OCI-M1 (cell line): ENCODE measurements at regions not wholly inside any gene's neighbourhood (a gene's known extent, or its start where the extent isn't known, plus 50 kb on each side); places are given as distances from the start of the nearest gene placed in this dataset.

Source experiments
- DNase-seq: peaks from one replicate; lab custom pipeline; 2025; lab: John Stamatoyannopoulos, UW

GRCh38 chr11:8740129-8740528, 57.5 kb downstream of the RPL27A start:
- DNase-seq, result no peak

- DNase-seq, result no peak
Observed at GRCh38 chr11:8744423-8744822, 61.8 kb downstream of the RPL27A start.

GRCh38 chr11:8745431-8746253, 63.0 kb downstream of the RPL27A start:
- no peak for DNase-seq

GRCh38 chr11:8746331-8746974, 63.9 kb downstream of the RPL27A start:
- DNase-seq, result no peak

- no peak for DNase-seq
Observed at GRCh38 chr11:8747173-8747572, 64.6 kb downstream of the RPL27A start.

DNA sequence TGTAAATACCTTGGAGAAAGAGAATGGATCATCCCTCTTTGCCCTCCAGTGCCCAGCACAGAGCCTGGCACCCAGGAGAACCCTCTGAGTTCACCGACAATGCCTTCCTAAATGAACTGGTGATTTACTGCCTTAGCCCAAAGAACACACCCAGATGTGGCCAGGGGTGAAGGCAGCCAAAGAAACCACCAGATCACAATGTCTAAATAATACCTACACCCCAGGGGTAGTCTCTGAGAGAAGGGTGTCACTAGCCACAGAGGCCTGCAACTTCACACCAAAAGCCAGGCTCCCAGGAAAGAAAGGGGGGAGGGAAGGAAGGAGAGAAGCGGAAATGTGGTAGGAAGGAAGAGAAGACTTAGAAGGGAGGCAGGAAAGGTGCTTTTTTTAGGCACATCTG, 65.7 kb downstream of the RPL27A start:
- DNase-seq, result no peak

DNA sequence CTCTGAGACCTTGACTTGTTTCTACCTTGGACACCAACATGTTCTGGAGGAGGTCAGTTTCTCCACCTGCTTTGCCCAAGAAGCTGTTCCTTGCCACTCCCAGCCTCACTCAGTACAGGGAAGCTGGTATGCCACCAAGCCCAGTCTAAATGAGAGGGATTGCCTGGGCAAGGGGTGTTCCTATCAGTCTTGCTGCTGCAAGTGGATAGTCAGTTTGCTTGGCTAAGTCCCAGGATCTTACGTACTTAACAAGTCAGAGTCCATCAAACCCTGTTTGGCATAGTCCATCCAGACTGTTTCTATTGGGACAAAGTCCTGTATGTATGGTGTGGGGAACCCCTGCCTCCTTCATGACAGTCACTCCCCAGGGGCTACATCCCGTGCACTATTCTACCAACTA, 66.6 kb downstream of the RPL27A start:
- no peak for DNase-seq

DNA sequence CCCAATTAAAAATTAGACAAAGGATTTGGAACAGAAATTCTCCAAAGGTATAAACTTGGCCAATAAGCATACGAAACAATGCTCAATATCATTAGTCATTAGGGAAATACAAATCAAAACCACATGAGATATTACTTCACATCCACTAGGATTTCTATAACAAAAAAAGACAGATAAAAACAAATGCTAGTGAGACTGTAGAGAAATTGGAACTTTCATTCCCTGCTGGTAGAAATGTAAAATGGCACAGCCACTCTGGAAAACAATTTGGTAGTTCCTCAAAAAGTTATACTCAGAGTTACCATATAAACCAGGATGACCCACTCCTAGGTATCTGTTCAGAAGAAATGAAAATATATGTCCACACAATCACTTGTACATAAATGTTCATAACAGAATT, 71.6 kb downstream of the RPL27A start:
- DNase-seq, result no peak

GRCh38 chr11:8756201-8756600, 73.6 kb downstream of the RPL27A start:
- DNase-seq, result no peak

DNA sequence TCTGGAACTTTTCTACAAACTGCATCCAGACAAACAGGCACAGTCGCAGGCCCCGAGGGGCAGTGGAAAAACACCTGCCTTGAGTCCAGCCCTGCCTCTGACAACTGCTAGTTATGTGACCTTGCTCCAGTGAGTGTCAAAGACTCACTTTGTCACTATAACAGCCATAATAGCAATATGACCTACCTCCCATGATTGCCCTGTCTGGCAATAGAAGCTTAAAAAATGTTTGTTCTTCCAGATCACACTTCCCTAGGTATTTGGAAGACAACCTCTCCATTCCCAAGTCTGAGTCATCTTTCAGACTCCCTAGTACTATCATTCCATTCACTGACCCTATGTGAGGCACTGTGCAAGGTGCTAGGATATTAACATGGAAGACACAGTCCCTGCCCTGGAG, 74.5 kb downstream of the RPL27A start:
- DNase-seq, result no peak

GRCh38 chr11:8757533-8757932, 74.9 kb downstream of the RPL27A start:
- DNase-seq, result no peak

- DNase-seq, result no peak
Observed at GRCh38 chr11:8758619-8759169, 76.1 kb downstream of the RPL27A start.

GRCh38 chr11:8759634-8760033, 77.0 kb downstream of the RPL27A start:
- DNase-seq, result no peak

DNA sequence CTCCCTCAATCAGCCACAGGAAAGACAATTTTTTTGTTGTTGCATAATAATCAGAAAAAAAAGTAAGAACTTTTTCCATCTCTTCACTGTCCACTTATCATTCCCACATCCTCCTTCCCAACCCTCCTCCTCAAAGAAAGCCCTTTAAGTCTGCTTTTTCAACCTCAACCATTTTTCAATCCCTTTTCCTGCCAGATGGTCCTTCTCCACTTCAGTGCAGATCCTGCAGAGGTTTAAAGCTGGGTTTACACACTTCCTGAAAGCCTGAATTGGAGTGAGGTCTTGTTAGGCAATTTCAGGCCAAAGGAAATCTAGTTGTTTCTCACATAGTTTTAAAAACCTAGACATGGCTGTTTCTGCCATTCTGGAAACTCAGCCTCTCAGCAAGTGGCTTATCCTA, 78.3 kb downstream of the RPL27A start:
- no peak for DNase-seq

DNA sequence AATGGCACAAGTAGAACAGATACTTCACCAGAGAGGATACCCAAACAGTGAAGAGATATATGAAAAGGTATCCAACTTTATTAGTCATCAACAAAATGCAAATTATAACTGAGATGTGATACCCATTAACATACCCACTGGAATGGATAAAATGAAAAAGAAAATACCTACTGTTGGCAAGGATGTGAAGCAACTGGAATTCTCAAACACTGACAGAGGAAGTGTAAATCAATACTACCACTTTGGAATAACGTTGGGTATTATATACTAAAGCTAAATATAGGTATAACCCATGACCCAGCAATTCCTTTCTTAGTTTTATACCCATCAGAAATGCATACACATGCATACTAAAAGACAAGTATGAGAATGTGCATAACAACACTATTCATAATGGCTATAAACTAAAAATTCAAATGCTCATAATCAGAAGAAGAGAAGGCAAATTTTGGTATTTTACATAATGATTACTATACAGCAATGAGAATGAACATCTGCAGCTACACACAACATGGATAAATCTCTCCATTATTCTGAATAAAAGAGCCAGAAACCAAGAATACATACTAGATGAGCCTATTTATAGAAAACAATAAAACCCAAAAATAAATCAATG, 80.6 kb downstream of the RPL27A start:
- DNase-seq, result no peak

GRCh38 chr11:8765294-8765693, 82.7 kb downstream of the RPL27A start:
- DNase-seq, result no peak

GRCh38 chr11:8766043-8766987, 83.7 kb downstream of the RPL27A start:
- DNase-seq, result no peak

DNA sequence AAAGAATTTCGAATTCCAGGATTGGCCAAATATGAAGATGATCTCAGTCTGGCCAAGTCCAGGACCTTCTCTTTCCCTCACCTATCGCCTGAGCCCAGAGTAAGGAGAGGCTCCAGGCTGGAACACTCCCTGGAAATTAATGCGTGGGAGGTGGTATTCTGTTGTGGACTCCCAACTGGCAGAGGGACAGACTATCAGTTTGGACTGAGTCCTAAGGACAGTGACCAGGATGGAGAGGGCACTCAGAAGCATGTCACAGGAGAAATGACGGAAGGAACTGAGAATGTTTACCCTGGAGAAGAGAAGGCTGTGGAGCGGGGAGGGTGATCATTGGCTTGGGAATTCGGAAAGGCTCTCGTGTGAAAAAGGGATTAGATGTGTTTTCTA, 84.4 kb downstream of the RPL27A start:
- no peak for DNase-seq

DNA sequence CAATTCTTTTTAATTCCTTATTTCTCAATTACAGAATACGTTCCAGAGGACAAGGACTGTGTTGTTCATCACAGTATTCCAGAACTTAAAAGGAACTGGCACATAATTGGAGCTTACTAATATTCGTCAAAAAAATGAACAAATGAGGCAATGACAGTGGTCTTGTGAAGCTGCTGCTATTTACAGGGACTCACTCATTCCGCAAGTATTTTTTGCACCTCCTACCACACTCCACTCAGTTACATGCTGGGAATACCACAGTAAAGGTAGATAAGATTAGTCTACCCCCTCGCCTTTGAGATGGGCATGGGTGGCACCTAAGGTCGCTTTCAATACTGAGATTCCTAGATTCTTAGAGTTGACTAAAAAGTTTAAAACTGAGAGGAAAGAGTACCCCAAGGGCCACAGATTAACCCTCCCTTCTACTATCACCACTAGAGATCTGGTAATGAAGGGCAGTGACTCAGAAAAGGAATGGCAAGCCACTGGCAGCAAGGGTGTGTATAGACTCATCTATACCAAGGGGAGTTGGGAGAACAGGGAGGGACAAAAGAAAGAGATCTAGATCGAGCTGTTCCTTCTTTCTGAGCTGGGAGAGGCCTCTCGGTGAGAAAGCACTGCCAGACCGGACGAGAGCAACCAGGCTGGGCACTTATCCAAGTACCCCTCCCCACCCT, 85.0 kb downstream of the RPL27A start:
- DNase-seq, result peak; percentile 9

DNA sequence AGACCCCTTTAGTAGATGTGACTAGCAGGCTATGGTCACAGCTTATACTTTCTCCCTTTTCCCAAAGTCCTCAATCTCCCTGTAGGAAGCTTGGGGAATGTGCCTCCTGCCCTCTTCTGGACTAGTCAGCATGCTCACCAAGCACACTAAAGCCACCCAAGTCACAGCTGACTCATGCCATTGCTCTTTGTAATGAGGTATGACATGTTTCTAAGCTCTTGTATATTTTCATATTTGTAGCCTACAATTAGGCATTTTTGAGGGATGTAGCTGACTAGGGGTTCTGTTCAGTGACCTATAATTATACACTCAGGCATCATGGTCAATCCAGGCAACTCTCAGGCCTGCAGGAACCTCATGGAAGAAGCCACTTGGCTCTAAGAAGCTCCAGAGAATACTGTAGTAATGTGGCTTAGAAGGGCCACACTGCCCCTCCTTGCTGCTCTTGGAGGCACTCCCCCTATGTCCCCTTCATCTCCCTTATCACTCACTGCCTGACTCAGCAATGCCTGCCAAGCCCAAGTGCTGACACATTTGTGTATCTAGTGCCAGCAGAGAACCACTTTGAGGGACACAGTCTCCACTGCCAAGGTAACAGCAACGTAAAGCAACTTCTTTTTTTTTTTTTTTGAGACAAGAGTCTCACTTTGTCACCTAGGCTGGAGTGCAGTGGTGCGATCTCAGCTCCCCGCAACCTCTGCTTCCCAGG, 86.2 kb downstream of the RPL27A start:
- DNase-seq, result peak; percentile 30
